ENCODE measurements at regions not wholly inside any gene's neighbourhood (a gene's known extent, or its start where the extent isn't known, plus 50 kb on each side); places are given as distances from the start of the nearest gene placed in this dataset.
"Not testable (repeated sequence)": the region's sequence is repeated elsewhere in the genome, so short reads cannot be mapped to it uniquely, and the experiment has no call there.

- no peak for DNase-seq (ENCODE audit: low spot score)
These were observed 404.8 kb downstream of the EPHA5 start for GRCh38 chr4:65265526-65265925.

- DNase-seq (ENCODE audit: low spot score): no peak
These were observed 411.0 kb downstream of the EPHA5 start for GRCh38 chr4:65259296-65259695.

- DNase-seq (ENCODE audit: low spot score): no peak
These were observed 419.4 kb downstream of the EPHA5 start for GRCh38 chr4:65250916-65251315.

GRCh38 chr4:65249111-65249510 is 421.2 kb downstream of the EPHA5 start:
- DNase-seq (ENCODE audit: low spot score): no peak

- no peak for DNase-seq (ENCODE audit: low spot score)
These were observed 428.0 kb downstream of the EPHA5 start for GRCh38 chr4:65242156-65242846.

- no peak for DNase-seq (ENCODE audit: low spot score)
These were observed 428.9 kb downstream of the EPHA5 start for GRCh38 chr4:65241257-65241997.

GRCh38 chr4:65234061-65234460 is 436.2 kb downstream of the EPHA5 start:
- DNase-seq (ENCODE audit: low spot score): no peak

- no peak for DNase-seq (ENCODE audit: low spot score)
These were observed 442.7 kb downstream of the EPHA5 start for GRCh38 chr4:65227628-65228027.

- DNase-seq (ENCODE audit: low spot score): no peak
These were observed 446.7 kb downstream of the EPHA5 start for GRCh38 chr4:65223601-65224000.

GRCh38 chr4:65223074-65223473 is 447.2 kb downstream of the EPHA5 start:
- DNase-seq (ENCODE audit: low spot score): not testable (repeated sequence)

GRCh38 chr4:65217179-65217578 is 453.1 kb downstream of the EPHA5 start:
- DNase-seq (ENCODE audit: low spot score): no peak

- DNase-seq (ENCODE audit: low spot score): no peak
These were observed 467.4 kb downstream of the EPHA5 start for GRCh38 chr4:65202853-65203236.

GRCh38 chr4:65202165-65202852 is 468.0 kb downstream of the EPHA5 start:
- DNase-seq (ENCODE audit: low spot score): no peak

- no peak for DNase-seq (ENCODE audit: low spot score)
These were observed 474.6 kb downstream of the EPHA5 start for GRCh38 chr4:65195666-65196065.

- DNase-seq (ENCODE audit: low spot score): no peak
These were observed 475.3 kb downstream of the EPHA5 start for GRCh38 chr4:65195002-65195401.

GRCh38 chr4:65193985-65194384 is 476.3 kb downstream of the EPHA5 start:
- no peak for DNase-seq (ENCODE audit: low spot score)

- DNase-seq (ENCODE audit: low spot score): no peak
These were observed 479.5 kb downstream of the EPHA5 start for GRCh38 chr4:65190780-65191179.

GRCh38 chr4:65175585-65175984 is 494.7 kb downstream of the EPHA5 start:
- no peak for DNase-seq (ENCODE audit: low spot score)

GRCh38 chr4:65170768-65171514 is 499.3 kb downstream of the EPHA5 start:
- no peak for DNase-seq (ENCODE audit: low spot score)

- DNase-seq (ENCODE audit: low spot score): no peak
These were observed 502.6 kb downstream of the EPHA5 start for GRCh38 chr4:65167719-65168118.

GRCh38 chr4:65152205-65152604 is 518.1 kb downstream of the EPHA5 start:
- DNase-seq (ENCODE audit: low spot score): no peak

GRCh38 chr4:65139998-65140397 is 530.3 kb downstream of the EPHA5 start:
- DNase-seq (ENCODE audit: low spot score): no peak
